Prostate gland (tissue), 2 donors: ENCODE measurements at regions not wholly inside any gene's neighbourhood (a gene's known extent, or its start where the extent isn't known, plus 50 kb on each side); places are given as distances from the start of the nearest gene placed in this dataset.

Experiments
- DNase-seq: peaks from one replicate; pipeline ENCODE4 v3.0.0-alpha.2; 2019; ENCODE audit warnings: low spot score
- H3K27ac ChIP-seq, 2 donors: fragments of 200-600 bp; sonication (generic); 2 replicates each; pipeline ENCODE4 v1.5.1; 2017 to 2019
- H3K27me3 ChIP-seq: fragments of 200-600 bp; sonication (generic); replicated peaks from 2 replicates; pipeline ENCODE4 v1.5.1; 2019; ENCODE audit not compliant: insufficient read depth
- H3K36me3 ChIP-seq, 2 donors: fragments of 200-600 bp; sonication (generic); 1 replicate in 1 of 2; 2 replicates in 1 of 2; pipeline versions ENCODE4 v1.5.1 to v1.8.1; 2017 to 2019
- H3K4me1 ChIP-seq: fragments of 200-600 bp; sonication (generic); replicated peaks from 2 replicates; pipeline ENCODE4 v1.5.1; 2019
- H3K4me3 ChIP-seq, 2 donors: fragments of 200-600 bp; sonication (generic); 2 replicates each; pipeline ENCODE4 v1.5.1; 2017 to 2019
- H3K9me3 ChIP-seq: fragments of 200-600 bp; sonication (generic); 2 replicates; pipeline ENCODE4 v1.5.1; 2017
- POLR2A ChIP-seq: fragments of 450-650 bp; IDR thresholded peaks from one replicate; pipeline ENCODE4 v1.6.1; 2016; ENCODE audit warnings: antibody characterized with exemption, mild to moderate bottlenecking
- POLR2AphosphoS5 ChIP-seq: sonication (generic); formaldehyde crosslinking; IDR thresholded peaks from one replicate; pipeline ENCODE4 v1.6.1; 2017; ENCODE audit warnings: antibody characterized with exemption
- WGBS: methylation state at CpG from one replicate; pipeline ENCODE4 v1.1.5; 2018; 5-methylcytosine and 5-hydroxymethylcytosine counted together
- intact Hi-C: fragments of 100-400 bp; cut with DNase I; formaldehyde crosslinking; loops from one replicate; pipeline ENCODE4 v1.14.2; 2022
- TF ChIP-seq, protein P1 (sequence below), 4 experiments: fragments of 200-600 bp in 2 of 4; fragments of 450-650 bp in 2 of 4; sonication (generic) in 2 of 4; IDR thresholded peaks; 1 replicate in 3 of 4; 2 replicates in 1 of 4; pipeline ENCODE4 v1.5.1; 2016 to 2019; ENCODE audit warnings: antibody characterized with exemption in 4 of 4, mild to moderate bottlenecking in 2 of 4, moderate library complexity in 2 of 4

DNA sequence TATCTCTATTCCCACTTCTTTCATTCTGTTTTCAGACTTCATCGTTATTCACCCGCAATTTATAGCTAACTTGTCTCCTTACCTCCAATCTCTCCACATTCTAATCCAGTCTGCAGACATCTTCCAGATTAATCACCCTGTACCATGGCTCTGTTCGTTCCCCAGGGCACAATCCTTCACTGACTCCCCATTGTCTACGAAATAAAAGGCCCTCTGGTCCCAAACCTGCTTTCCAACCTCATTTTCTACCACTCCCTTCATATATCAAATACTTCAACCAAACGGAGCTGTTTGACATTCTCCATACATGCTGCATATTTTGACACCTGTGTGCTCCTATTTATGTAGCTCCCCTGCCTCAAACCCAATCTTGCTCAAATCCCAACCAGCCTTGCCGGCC is 1720.6 kb upstream of the WWC1 start:
- H3K4me3 ChIP-seq: no peak overlapping the region
- no peaks in the 10 kb centered on the region for H3K9me3 ChIP-seq
- no peak for TF ChIP-seq POLR2AphosphoS5
- TF ChIP-seq POLR2A: no peak
- TF ChIP-seq, protein P1, sequence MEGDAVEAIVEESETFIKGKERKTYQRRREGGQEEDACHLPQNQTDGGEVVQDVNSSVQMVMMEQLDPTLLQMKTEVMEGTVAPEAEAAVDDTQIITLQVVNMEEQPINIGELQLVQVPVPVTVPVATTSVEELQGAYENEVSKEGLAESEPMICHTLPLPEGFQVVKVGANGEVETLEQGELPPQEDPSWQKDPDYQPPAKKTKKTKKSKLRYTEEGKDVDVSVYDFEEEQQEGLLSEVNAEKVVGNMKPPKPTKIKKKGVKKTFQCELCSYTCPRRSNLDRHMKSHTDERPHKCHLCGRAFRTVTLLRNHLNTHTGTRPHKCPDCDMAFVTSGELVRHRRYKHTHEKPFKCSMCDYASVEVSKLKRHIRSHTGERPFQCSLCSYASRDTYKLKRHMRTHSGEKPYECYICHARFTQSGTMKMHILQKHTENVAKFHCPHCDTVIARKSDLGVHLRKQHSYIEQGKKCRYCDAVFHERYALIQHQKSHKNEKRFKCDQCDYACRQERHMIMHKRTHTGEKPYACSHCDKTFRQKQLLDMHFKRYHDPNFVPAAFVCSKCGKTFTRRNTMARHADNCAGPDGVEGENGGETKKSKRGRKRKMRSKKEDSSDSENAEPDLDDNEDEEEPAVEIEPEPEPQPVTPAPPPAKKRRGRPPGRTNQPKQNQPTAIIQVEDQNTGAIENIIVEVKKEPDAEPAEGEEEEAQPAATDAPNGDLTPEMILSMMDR (IDR thresholded peaks at IDR 0.05): no peak
- 66% methylated on average over 6 of the region's 6 CpGs for WGBS
- H3K36me3 ChIP-seq: no peaks in the 10 kb centered on the region
- no peaks in the 10 kb centered on the region for H3K27me3 ChIP-seq
- intact Hi-C loops: no loop called here
- no peak overlapping the region for H3K27ac ChIP-seq
- no peak for DNase-seq
- H3K4me1 ChIP-seq: no peaks in the 10 kb centered on the region

DNA sequence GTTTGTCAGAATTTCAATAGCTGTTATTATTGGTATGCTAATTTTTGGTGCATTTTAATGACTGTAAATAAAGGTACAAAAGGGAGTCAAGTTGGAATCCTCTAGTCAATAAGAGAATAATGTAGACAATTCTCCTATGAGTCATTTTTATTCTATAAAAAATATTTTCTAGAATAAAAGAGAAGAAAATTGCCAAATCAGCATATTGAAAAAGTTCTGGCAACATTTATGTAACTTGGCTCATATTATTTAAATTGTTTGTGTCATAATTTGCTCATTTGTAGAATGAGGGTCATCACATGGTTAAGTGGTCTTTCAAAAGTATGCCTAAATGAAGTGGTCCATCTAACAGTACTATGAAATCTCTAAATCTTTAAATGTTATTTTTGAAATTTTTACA is 1719.8 kb upstream of the WWC1 start:
- H3K4me3 ChIP-seq: no peak overlapping the region

DNA sequence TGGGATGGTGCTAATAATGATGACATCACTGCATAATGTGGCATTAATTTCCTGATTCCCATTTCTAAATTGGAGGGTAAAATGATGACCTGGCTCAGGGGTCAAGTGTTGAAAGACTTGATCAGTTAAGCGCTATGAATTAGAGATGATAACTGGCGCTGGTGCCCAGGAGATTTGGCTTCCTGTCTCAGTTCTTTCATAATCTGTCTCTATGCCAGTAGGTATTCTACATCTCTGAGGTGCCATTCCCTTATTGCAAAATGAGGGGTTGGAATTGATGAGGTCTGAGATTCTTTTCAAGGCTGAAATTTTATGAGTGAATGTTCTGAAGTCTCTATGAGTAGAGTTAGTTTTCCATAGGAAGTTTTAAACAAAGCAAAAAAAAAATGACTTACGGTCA is 1715.1 kb upstream of the WWC1 start:
- Histone ChIP-seq H3K9me3 (no peaks in the 10 kb centered on the region), H3K27me3 (no peaks in the 10 kb centered on the region), H3K4me1 (no peaks in the 10 kb centered on the region), H3K4me3 (no peak overlapping the region), H3K36me3 (no peaks in the 10 kb centered on the region), H3K27ac (no peak overlapping the region)
- no peak for DNase-seq
- TF ChIP-seq, protein P1 (IDR thresholded peaks at IDR 0.05): no peak
- TF ChIP-seq POLR2A (no peak), POLR2AphosphoS5 (no peak)
- intact Hi-C loops: no loop called here
- WGBS: 82% methylated on average over 3 of the region's 3 CpGs

More for the DNA sequence above, 1719.8 kb upstream of the WWC1 start:
- H3K36me3 ChIP-seq: no peaks in the 10 kb centered on the region
- no peaks in the 10 kb centered on the region for H3K4me1 ChIP-seq
- intact Hi-C loops: no loop called here
- H3K9me3 ChIP-seq: no peaks in the 10 kb centered on the region
- DNase-seq: no peak
- TF ChIP-seq POLR2A (no peak), POLR2AphosphoS5 (no peak)
- TF ChIP-seq, protein P1 (IDR thresholded peaks at IDR 0.05): no peak
- no peaks in the 10 kb centered on the region for H3K27me3 ChIP-seq
- H3K27ac ChIP-seq: no peak overlapping the region

DNA sequence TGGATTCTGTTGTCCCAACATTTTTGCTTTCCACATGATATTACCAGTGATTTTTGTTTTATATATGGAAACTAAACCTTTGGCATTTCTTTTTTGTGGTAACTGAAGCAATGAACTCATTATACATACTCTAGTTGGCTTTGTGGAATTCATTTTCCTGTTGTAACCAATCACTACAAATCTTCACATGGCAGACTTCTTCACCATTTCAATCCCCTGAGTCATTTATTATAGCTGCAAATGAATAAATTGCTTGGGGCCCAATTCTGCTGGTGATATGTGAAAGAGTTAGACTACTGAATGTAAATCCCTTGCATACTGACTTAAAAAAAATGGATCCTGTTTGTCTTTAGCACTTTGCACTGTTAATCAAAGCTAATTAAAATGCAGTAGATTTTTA is 1709.6 kb upstream of the WWC1 start:
- no peak overlapping the region for H3K27ac ChIP-seq
- intact Hi-C loops: no loop called here
- H3K27me3 ChIP-seq: no peaks in the 10 kb centered on the region
- DNase-seq: no peak
- H3K4me1 ChIP-seq: no peaks in the 10 kb centered on the region
- TF ChIP-seq, protein P1 (IDR thresholded peaks at IDR 0.05): no peak
- no peak for TF ChIP-seq POLR2AphosphoS5
- TF ChIP-seq POLR2A: no peak
- no peaks in the 10 kb centered on the region for H3K9me3 ChIP-seq
- no peak overlapping the region for H3K4me3 ChIP-seq
- no peaks in the 10 kb centered on the region for H3K36me3 ChIP-seq

DNA sequence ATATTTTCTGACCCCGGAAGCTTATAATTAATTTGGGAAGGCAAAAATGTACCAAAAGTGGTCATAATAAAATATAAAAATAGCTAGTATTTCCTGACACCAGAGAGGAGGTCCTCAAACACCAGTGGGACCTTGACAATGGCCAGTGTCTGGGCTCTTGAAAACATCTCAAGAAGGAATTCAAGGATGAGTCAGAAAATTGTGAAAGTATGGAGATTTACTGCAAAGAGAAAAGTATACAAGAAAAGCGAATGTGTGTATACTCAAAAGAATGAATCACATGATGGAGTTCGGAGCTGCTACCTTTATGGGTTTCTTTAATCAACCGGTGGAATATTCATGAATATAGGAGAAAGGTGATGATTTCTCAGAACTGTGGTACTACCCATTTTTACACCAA is 1709.0 kb upstream of the WWC1 start:
- TF ChIP-seq POLR2AphosphoS5 (no peak), POLR2A (no peak)
- TF ChIP-seq, protein P1 (IDR thresholded peaks at IDR 0.05): no peak
- intact Hi-C loops: no loop called here
- 92% methylated on average over 4 of the region's 4 CpGs for WGBS
- no peak overlapping the region for H3K4me3 ChIP-seq
- no peaks in the 10 kb centered on the region for H3K4me1 ChIP-seq
- no peaks in the 10 kb centered on the region for H3K36me3 ChIP-seq
- H3K27me3 ChIP-seq: no peaks in the 10 kb centered on the region
- H3K27ac ChIP-seq: no peak overlapping the region
- no peaks in the 10 kb centered on the region for H3K9me3 ChIP-seq
- no peak for DNase-seq
